ENCODE measurements at regions not wholly inside any gene's neighbourhood (a gene's known extent, or its start where the extent isn't known, plus 50 kb on each side); places are given as distances from the start of the nearest gene placed in this dataset.

DNA sequence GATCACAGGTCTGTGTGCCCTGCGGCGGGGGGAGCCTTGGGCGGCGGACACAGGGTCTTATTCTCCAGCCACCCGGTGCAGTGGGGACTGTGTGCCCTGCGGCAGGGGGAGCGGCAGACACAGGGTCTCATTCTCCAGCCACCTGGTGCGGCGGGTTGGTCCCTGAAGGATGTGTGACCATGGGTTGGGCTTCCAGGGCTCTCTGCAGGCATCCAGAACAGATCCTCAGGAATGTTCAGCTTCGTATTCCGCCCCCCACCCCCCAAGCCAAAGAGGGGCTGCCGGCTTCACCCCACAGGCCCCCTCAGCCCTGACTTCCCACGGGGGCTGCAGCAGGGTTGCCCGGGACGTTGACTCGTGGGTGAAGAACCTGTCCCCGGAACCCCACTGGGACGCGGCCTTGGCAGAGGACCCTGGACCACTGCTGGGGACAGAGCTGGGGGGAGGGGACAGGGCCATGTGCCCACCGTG is 154.5 kb upstream of the PPP2R2D start:
- Histone ChIP-seq H3K27me3 (ENCODE audit: insufficient read depth, low read length) (no peaks in the 10 kb centered on the region), H4K20me1 (ENCODE audit: control insufficient read depth, insufficient read depth, insufficient read length) (no peaks in the 10 kb centered on the region), H2BK12ac (ENCODE audit: insufficient read length, low read depth, low read length) (no peak overlapping the region), H2BK15ac (ENCODE audit: low read depth, low read length) (no peak overlapping the region), H4K91ac (ENCODE audit: insufficient read length, low read depth, low read length) (no peak overlapping the region), H3K14ac (ENCODE audit: insufficient read depth, low read length) (no peak overlapping the region), H3T11ph (ENCODE audit: low read length) (no peak overlapping the region), H3K9me3 (ENCODE audit: control insufficient read depth, low read depth, low read length) (no peaks in the 10 kb centered on the region), H2BK120ac (ENCODE audit: low read depth, low read length, poor library complexity, severe bottlenecking) (no peak overlapping the region), H3K4me2 (ENCODE audit: insufficient read depth, insufficient read length, low read length) (no peak overlapping the region), H3K9ac (ENCODE audit: extremely low read depth, insufficient read length, low read length) (no peak overlapping the region), H3K23me2 (ENCODE audit: insufficient read length, low read depth, low read length, poor library complexity, severe bottlenecking) (no peaks in the 10 kb centered on the region), H3K18ac (ENCODE audit: insufficient read length, low read depth, low read length) (no peak overlapping the region), H4K5ac (ENCODE audit: insufficient read length, low read depth, low read length) (no peak overlapping the region), H3K23ac (ENCODE audit: insufficient read length, low read depth, low read length) (no peak overlapping the region), H2BK20ac (ENCODE audit: low read depth, low read length, poor library complexity, severe bottlenecking) (no peak overlapping the region), H2BK5ac (ENCODE audit: insufficient read length, low read length) (no peak overlapping the region), H3K4ac (ENCODE audit: low read depth, low read length) (no peak overlapping the region), H3K79me1 (ENCODE audit: insufficient read depth, low read depth, low read length, poor library complexity, severe bottlenecking) (no peaks in the 10 kb centered on the region), H3K56ac (ENCODE audit: insufficient read length, low read depth, low read length) (no peak overlapping the region), H3K79me2 (ENCODE audit: insufficient read depth, low read length) (no peaks in the 10 kb centered on the region), H4K8ac (replicated peaks; ENCODE audit: insufficient read length, low read depth, low read length) (no peak overlapping the region), H2AK5ac (ENCODE audit: insufficient read length, low read length) (no peak overlapping the region), H3K4me1 (ENCODE audit: insufficient read depth, low read length) (peaks cover 2% of the 10 kb centered on the region; the same call in 1 of the 2 replicates), H2AFZ (ENCODE audit: low read length) (no peak overlapping the region), H3K27ac (ENCODE audit: insufficient read length, low read depth, low read length) (no peak overlapping the region)
- WGBS (ENCODE audit: extremely low coverage, insufficient read length, low lambda C conversion rate) = no CpG with 5 or more reads among the region's 20 CpGs
- no peaks in the 10 kb centered on the region; a peak in 2 of 7 replicates for H3K36me3 Mint-ChIP-seq (ENCODE audit: insufficient read depth in 1 of 3, low read depth in 3 of 3)
- H3K9me3 Mint-ChIP-seq = no peaks in the 10 kb centered on the region
- TF ChIP-seq, protein P1, sequence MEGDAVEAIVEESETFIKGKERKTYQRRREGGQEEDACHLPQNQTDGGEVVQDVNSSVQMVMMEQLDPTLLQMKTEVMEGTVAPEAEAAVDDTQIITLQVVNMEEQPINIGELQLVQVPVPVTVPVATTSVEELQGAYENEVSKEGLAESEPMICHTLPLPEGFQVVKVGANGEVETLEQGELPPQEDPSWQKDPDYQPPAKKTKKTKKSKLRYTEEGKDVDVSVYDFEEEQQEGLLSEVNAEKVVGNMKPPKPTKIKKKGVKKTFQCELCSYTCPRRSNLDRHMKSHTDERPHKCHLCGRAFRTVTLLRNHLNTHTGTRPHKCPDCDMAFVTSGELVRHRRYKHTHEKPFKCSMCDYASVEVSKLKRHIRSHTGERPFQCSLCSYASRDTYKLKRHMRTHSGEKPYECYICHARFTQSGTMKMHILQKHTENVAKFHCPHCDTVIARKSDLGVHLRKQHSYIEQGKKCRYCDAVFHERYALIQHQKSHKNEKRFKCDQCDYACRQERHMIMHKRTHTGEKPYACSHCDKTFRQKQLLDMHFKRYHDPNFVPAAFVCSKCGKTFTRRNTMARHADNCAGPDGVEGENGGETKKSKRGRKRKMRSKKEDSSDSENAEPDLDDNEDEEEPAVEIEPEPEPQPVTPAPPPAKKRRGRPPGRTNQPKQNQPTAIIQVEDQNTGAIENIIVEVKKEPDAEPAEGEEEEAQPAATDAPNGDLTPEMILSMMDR (conservative IDR thresholded peaks at IDR 0.05) = no peak
- H3K4me3 Mint-ChIP-seq = no peak overlapping the region
- peaks cover 5% of the 10 kb centered on the region; the same call in 1 of the 2 replicates for H3K27me3 Mint-ChIP-seq (ENCODE audit: low read depth)
- H3K4me1 Mint-ChIP-seq = peaks cover 31 to 43% of the 10 kb centered on the region in 2 experiments
- H3K27ac Mint-ChIP-seq = no peak overlapping the region
- no peak for DNase-seq
